Suppressor macrophage treated with lipopolysaccharide for 1 hour (primary cell): ENCODE measurements at regions not wholly inside any gene's neighbourhood (a gene's known extent, or its start where the extent isn't known, plus 50 kb on each side); places are given as distances from the start of the nearest gene placed in this dataset.
A peak's percentile ranks its signal among the peaks of the same experiment; 100 is the strongest.

Source experiments
- DNase-seq, 3 donors: peaks; one replicate each; pipeline ENCODE4 v3.0.0-alpha.2; 2020 to 2022

DNA sequence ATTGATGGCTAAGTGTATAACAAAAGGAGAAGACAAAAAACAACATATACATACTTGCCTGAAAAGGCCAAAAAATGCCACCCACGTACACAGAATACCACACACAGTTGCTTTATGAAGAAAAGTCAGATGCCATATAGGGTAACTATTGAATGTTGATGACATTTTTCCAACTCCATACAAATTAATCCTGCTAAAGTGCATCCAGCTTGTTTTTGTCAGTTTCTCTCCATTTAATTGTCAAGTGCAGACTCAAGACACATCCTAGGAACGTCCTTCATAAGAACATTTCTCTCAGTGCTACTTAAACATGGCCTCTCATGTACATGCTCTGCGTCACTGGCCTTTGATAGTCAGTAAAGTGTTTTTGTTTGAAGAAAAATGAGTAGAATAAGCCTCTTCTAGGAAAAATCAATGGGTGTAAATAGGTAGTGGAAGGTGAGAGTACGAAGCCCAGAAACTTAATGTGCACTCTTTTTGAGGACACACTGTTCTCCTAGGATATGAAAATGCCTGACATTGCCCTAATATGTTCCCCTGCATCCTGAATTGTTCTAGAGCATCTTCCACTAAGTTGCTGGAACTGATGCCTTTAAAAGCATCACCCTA is 267.4 kb upstream of the ATP11B start:
- DNase-seq, result no peak

- DNase-seq, result no peak
Observed at GRCh38 chr3:182527745-182528144, 265.6 kb upstream of the ATP11B start.

- no peak for DNase-seq
Observed at GRCh38 chr3:182530316-182530715, 263.0 kb upstream of the ATP11B start.

GRCh38 chr3:182533394-182533793 is 259.9 kb upstream of the ATP11B start:
- peak in 1 of 3 donors; percentile 3 for DNase-seq

- no peak for DNase-seq
Observed at GRCh38 chr3:182544542-182544941, 248.8 kb upstream of the ATP11B start.

DNA sequence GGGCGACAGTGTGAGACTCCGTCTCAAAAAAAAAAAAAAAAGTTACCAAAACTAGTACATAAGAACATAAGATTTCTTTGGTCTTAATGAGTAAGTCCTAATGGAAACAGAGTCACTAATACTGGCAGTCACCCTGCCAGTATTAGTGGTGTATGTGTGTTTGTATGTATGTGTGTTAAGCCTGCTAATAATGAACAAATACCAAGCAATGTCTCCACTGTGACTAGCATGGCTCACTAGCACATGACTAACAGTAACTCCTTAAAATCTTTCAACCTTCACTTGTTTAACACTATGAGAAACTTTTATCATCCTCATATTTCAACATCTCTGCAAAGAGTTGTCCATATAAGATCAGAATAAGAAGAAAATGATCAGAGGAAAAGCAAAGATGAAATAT is 231.0 kb upstream of the ATP11B start:
- DNase-seq, result no peak

- DNase-seq, result no peak
Observed at GRCh38 chr3:182565916-182566796, 227.1 kb upstream of the ATP11B start.

DNA sequence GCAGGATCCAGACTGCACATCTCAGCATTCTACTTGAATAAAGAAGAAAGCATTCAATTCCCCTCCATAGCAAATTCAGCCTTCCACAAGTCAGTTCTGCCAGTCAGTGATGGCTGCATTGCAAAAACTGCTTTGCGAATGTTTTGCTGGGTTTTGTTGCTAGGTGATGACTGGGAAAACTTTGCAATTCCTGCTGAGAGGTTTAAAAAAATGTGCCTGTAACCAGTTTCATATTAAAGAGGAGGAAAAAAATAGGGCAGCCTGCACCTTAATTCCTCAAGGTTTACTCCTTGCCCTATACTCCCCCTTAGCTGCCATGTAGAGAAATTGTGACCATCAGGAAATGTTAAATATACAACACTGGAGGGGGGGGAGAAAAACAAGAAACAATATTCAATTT is 225.6 kb upstream of the ATP11B start:
- no peak for DNase-seq

GRCh38 chr3:182568261-182568660 is 225.0 kb upstream of the ATP11B start:
- DNase-seq, result no peak

DNA sequence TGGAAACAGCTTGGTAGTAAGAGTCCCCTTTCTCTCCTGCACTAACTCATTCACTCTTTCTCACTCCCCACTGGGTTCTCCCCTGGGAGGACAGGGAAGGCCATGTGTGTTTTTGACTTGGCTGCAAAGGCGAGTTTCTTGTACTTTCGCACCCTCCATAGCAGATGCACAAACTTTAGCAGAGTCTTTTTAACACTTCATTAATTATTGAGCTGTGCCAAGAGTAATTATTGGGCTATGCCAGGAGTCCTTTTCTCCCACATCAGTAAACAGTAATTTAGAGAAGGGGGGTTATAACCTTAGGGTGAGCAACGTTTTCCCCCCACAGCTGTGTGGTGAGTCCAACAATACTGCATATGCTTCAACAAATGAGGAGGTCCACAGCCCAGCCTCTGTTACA is 224.4 kb upstream of the ATP11B start:
- DNase-seq, result no peak

DNA sequence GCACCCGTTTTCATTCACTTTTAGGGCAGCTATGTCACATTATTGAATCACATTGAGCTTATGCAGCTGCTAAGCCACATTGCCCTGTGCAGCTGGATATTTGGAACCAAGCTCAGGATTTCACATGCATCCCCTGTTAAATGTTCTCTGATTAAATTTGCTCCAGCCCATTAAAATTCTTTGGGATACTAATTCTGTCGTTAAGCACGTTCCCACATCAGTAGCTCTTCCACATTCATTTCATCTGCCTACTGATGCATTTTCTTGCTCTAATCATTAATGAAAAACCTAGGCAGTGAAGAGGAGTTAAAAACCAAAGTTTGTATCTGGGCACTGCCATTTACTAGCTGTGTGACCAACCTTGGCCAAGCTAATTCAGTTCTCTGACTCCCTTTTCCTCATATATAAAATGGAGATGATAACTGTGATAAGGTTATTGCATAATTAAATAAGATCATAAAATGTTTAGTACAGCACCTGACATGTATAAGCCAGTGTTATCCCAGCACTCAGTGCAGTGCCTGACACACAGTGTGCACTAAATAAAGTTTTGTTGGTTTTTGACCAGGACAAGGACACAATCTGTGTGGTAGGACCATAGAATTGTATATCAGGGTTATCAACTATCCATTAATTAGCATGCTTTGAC is 222.2 kb upstream of the ATP11B start:
- no peak for DNase-seq

- no peak for DNase-seq
Observed at GRCh38 chr3:182575941-182576340, 217.4 kb upstream of the ATP11B start.

DNA sequence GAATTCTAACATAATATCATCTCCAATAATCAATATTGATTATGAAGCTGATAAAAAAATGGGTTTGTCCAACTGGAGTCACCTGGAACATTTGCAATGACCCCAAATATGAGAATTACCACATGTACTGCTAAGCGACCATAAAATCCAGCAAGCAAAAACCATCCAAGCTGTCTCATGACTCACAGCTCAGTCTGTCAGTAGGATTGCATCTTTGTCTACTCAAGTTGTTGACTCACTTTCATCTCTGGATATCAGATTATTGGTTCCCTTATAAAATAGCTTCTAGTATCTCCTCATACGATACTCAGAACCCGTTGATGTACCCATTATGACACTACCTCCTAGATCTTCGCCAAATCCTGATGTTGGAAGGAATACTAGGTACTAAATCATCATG is 209.8 kb upstream of the ATP11B start:
- no peak for DNase-seq

GRCh38 chr3:182585532-182586150 is 207.7 kb upstream of the ATP11B start:
- no peak for DNase-seq

- DNase-seq, result no peak
Observed at GRCh38 chr3:182592747-182593146, 200.6 kb upstream of the ATP11B start.

GRCh38 chr3:182596676-182597410 is 196.5 kb upstream of the ATP11B start:
- DNase-seq, result no peak

DNA sequence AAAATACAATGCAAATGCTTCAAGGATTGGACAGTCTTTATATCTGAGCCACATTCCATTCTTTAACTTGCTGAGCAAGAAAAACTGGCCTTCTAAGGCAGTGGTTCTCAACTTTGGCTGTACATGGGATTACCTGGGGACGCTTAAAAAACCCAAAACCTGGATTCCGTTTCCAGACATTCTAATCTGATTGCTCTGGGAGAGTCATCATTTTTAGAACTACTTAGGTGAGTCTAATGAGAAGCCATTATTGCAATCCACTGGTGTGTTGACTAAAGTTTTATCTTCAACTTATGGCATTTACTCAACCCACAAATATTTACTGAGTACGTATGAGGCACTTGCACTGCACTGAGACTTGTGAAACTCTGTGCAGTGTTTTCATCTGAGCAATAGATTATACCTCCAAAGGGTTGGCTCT is 195.7 kb upstream of the ATP11B start:
- DNase-seq, result no peak

- no peak for DNase-seq
Observed at GRCh38 chr3:182601597-182601996, 191.7 kb upstream of the ATP11B start.

DNA sequence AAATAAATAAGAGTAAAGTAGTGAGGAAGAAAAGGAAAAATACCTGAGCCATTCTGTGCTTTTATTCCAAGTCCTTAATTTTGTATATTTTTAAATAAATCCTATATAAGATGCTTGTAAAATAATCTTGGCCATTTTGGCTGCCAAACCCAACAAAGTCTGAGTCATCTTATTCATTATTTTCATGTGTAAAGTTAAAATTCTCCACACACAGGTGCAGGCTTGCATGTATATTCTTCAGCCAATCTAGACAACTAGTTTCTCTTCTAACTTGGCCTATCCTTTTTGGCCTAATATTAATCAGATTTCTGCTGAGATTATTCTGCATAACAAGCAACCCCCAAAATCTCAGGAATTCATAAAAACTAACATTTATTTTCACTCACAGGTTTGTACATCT is 189.8 kb upstream of the ATP11B start:
- no peak for DNase-seq

GRCh38 chr3:182605882-182606611 is 187.3 kb upstream of the ATP11B start:
- DNase-seq, result no peak

DNA sequence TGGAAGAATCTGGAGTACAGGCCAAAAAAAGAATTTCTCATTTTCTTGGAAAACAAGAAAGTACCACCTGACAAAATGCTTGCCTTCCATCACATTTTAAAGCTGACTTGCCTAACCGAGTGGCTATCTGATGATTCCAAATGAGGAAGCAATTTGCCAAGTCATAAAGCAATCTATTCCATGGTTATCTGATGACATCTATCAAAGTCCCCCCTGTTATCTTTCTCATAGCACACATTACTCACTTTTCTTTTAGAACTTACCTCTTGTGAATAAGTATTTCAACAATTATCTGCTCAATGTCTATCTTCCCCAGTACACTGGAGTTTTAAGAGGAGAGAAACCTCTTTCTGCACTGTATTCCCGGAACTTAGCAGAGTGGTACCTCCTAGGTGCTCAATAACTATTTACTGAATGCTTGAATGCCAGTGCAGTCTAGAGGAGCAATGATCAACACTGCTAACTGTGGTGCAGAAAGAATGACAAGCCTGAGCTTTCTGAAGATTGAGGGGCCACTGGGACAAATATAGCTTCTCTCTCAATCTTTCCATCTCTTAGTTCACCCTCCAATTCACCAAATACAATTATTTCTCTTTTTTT is 186.3 kb upstream of the ATP11B start:
- no peak for DNase-seq

DNA sequence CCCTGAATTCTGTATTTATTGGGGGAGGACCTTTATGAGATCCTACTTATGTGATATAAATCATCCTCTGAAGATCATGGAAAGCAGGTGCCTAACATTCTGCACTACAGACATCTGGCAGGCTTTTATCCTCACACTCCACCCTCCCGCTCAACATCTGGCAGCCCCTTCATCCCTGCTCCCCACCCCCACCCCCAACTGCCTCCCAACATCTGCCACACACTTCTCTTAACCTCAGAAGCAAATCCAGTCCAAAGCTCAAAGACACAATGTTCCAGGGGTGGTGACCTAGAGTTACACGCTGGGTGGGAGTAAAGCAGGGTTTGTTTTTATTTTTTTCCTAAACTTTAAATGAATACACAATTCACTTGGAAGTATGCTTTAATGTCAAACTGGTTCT is 184.5 kb upstream of the ATP11B start:
- no peak for DNase-seq
